ENCODE measurements at regions not wholly inside any gene's neighbourhood (a gene's known extent, or its start where the extent isn't known, plus 50 kb on each side); places are given as distances from the start of the nearest gene placed in this dataset.

Small RNA genes in the stretch of these regions (microRNA-seq; reads per million reads assigned to microRNA genes)
- gene MIR6516 = 35.5 reads per million, percentile 44 among the genes with 10 or more reads in this experiment
